ENCODE measurements at regions not wholly inside any gene's neighbourhood (a gene's known extent, or its start where the extent isn't known, plus 50 kb on each side); places are given as distances from the start of the nearest gene placed in this dataset.

DNA sequence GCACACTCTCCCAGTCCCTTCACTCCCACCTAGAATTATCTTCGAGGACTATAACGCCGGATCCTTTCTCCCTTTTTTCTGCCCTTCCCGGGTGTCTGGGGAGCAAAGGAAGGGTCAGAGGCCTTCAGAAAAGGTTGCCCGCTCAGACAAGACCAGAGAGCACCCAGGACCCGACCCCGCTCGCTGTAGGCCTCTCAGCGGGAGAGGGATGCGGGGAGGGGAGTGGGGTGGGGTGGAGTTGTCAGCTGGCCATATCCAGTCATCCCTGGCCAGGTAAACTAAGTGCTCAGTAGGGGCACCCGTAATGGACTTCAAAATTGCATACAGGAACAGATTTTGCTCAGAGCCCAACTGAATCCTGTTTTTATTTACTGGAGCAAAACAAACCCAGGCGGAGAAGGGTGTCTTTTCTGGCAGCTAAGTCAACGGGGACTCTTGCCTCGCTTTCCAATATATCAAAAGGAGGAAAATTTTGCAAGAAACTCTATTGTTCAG lies 65.0 kb downstream of the NOL4 start:
- TF ChIP-seq, protein P1, sequence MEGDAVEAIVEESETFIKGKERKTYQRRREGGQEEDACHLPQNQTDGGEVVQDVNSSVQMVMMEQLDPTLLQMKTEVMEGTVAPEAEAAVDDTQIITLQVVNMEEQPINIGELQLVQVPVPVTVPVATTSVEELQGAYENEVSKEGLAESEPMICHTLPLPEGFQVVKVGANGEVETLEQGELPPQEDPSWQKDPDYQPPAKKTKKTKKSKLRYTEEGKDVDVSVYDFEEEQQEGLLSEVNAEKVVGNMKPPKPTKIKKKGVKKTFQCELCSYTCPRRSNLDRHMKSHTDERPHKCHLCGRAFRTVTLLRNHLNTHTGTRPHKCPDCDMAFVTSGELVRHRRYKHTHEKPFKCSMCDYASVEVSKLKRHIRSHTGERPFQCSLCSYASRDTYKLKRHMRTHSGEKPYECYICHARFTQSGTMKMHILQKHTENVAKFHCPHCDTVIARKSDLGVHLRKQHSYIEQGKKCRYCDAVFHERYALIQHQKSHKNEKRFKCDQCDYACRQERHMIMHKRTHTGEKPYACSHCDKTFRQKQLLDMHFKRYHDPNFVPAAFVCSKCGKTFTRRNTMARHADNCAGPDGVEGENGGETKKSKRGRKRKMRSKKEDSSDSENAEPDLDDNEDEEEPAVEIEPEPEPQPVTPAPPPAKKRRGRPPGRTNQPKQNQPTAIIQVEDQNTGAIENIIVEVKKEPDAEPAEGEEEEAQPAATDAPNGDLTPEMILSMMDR (conservative IDR thresholded peaks at IDR 0.05 in 1 of 2, IDR thresholded peaks at IDR 0.05 in 1 of 2; ENCODE audit: extremely low read depth in 1 of 2, insufficient read depth in 1 of 2, low read depth in 1 of 2, low read length in 2 of 2) = no peak
- no peak for TF ChIP-seq EZH2 (IDR thresholded peaks at IDR 0.05; ENCODE audit: borderline replicate concordance, low read length)

Measured in mammary epithelial cell (primary cell).